NCI-H2107 treated with DMSO at 0.1 percent for 48 hours (cell line): ENCODE measurements at regions not wholly inside any gene's neighbourhood (a gene's known extent, or its start where the extent isn't known, plus 50 kb on each side); places are given as distances from the start of the nearest gene placed in this dataset.

Source experiments
- DNase-seq: peaks from one replicate; lab custom pipeline; 2025; ENCODE audit not compliant: unreplicated experiment; lab: John Stamatoyannopoulos, UW

GRCh38 chr21:28540514-28540913 lies 452.2 kb downstream of the LTN1 start:
- no peak for DNase-seq

- DNase-seq: no peak
Observed at GRCh38 chr21:28539623-28539988, 453.1 kb downstream of the LTN1 start.

- no peak for DNase-seq
Observed at GRCh38 chr21:28538987-28539622, 453.6 kb downstream of the LTN1 start.

- no peak for DNase-seq
Observed at GRCh38 chr21:28537371-28538079, 455.2 kb downstream of the LTN1 start.

DNA sequence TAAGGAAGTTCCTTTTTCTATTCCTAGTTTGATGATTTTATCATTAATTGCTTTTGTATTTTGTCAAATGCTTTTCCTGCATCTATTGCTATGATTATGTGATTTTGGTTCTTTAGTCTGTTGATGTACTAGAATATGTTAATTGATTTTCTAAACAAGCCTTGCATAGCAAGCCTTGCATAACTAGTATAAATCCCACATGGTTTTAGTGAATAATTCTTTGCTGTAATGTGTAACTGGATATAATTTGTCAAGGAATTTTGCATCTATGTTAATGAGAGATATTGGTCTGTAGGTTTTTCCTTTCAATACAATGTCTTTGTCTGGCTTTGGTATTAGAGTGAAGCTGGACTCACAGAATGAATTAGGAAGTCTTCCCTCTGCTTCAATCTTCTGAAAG lies 460.2 kb downstream of the LTN1 start:
- no peak for DNase-seq

DNA sequence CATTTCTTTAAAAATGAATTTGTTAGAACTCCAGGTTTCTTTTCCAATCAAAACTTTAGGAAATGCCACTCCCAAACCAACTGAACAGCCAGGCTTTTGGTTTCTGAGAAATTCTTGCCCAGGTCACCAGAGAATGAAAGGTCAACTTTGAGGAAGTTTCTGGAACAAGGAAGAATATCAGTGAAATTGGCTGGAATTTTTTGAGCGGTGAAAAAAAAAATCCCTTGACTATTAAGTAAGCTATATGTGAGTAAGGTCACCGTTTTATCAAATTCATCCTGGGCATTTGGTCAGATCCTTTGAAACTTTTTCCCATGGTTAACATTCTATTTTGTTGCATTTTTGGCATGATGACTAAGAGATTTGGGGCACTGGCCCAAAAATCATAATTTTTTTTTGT lies 469.3 kb downstream of the LTN1 start:
- DNase-seq: no peak

DNA sequence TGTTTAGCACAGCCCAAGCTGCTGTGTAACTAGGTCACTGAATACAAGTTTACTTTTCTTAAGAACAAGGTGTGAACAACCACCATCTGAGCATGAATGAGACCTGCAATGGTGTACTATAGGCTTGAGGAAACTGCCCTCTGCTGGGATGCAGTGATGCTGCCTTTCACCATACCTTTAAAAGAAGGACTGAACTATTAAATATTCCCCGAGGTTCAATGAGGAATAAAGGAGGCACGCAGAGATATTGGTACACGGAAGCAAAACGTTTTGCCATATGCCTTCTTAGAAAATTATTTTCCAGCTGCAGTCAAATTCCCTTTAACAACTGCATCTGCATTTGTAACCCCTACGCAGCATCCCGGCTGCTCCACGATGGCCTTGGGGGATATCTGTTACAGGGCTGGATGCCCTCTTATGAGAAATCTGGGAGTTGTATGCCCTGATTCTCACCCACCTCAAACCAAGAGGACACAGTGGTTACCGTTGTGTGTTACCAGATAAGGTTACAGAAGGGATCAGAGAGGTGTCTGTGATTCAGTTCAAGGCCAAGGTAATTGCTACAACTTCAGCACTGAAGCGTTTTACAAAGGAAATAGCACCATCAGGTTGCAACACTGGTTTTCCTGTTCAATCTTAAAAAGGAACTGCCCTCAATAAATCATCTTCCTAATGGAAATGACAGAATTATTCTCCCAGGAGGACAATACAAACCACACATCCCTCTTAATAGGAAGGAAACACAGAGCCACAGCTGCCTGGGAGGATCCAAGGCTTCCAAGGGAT lies 470.5 kb downstream of the LTN1 start:
- DNase-seq: no peak

DNA sequence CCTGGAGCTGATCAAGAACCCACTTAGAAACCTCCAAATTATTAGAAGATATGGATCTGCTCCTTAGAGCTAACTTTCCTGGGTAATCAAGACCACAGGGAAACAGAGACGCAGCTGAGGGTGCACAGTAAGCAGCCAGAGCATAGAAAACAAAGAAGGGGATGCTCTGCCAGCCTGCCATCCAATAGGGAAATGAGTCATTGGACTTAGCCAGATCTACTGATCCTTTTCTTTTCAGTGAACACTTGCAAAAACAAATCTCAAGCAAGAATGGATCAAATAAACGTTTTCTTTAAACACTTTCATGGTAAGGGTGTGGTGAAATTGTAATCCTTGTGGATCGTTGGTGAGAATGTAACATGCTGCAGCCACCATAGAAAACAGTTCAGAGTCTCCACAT lies 474.0 kb downstream of the LTN1 start:
- DNase-seq: no peak

GRCh38 chr21:28516991-28517592 lies 475.6 kb downstream of the LTN1 start:
- DNase-seq: peak; percentile 13

GRCh38 chr21:28516021-28516420 lies 476.7 kb downstream of the LTN1 start:
- no peak for DNase-seq

DNA sequence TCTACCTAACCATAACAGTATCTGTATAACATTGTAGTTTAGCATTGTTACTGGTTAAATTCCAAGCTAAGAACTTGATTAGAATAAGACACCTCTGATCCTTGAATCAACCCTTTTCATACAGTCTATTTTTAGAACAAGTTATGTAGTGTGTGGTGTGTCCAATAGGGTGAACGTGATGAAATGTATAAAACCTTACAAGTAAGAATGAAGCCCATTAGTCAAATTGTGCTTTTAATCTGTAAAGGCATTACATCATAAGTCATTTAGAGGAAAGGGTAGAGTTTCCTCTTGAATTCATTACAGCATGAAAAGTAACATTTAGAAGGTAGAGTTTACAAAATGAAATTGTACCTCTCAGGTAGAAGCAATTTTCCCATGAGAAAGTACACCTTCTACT lies 479.2 kb downstream of the LTN1 start:
- no peak for DNase-seq

GRCh38 chr21:28509031-28509430 lies 483.6 kb downstream of the LTN1 start:
- DNase-seq: no peak

DNA sequence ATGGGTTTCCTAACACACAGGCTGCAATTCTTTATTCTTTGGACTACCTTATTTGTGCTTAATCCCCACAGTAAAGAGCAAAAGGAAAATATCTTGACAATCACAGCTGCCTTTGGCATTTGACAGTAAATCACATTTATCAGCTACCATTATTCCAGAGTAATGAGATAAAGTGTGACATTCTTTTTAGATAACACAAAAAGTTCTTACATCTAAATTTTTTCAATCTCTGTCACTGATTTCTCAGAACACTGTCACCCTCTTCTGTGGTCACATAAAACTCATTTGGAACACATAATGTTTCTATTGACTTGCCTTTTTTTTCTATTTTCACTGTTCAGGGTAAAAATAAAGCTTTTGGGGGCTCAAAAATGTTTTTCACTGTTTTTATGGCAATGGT lies 484.6 kb downstream of the LTN1 start:
- no peak for DNase-seq

GRCh38 chr21:28496517-28496916 lies 496.2 kb downstream of the LTN1 start:
- DNase-seq: no peak

- DNase-seq: no peak
Observed at GRCh38 chr21:28492127-28492526, 500.6 kb downstream of the LTN1 start.

- no peak for DNase-seq
Observed at GRCh38 chr21:28489821-28490350, 502.8 kb downstream of the LTN1 start.

DNA sequence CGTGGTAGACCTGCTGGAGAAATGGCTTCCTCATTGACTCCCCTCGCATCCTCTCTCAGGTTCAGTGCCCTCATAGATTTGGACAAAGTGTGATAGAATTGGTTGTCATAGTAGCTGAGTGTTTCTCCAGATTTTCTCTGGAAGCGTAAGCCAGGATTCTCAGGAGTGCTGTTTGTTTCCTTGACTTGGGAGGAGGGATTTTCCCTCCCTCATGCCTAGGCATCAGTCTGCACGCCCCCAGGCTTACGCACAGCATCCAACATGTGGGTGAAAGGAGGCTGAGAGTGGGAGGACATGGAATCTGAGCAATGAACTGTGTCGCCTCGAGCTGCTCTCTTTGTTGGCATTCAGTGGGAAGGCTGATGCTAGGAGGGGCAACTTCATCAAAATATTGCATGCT lies 503.5 kb downstream of the LTN1 start:
- no peak for DNase-seq

GRCh38 chr21:28487455-28488070 lies 505.1 kb downstream of the LTN1 start:
- no peak for DNase-seq

DNA sequence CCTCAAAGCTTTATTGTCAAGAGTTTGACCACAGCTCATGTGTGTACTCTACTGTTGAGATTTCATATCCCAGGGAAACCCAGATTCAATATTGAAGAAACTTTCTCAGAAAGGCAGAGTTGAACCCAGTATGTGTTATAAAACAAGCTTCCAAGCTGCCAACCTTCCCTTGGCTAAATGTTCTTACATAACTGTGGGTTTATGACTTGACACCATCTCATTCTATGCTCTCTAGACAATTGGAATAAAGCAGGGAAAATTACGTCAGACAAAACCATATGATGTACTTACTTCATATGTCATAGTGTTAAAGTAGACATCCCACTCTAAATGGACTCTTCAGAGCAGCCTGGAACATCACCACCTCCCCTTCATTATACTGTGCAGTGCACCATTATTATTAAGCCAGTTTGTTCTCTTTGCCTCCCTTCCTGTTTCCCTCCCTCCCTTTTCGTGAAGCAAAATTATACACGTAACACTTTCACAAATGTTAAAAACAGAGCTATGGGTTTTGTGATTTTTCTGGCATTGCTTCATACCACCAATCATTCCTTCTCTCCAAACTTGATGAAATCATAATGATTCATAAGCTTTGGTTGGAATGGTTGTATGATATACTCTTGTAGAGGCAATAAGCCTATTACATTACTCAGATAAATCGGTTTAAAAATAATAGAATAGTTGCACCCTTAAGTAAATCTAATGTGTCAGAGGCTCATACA lies 507.2 kb downstream of the LTN1 start:
- DNase-seq: no peak

DNA sequence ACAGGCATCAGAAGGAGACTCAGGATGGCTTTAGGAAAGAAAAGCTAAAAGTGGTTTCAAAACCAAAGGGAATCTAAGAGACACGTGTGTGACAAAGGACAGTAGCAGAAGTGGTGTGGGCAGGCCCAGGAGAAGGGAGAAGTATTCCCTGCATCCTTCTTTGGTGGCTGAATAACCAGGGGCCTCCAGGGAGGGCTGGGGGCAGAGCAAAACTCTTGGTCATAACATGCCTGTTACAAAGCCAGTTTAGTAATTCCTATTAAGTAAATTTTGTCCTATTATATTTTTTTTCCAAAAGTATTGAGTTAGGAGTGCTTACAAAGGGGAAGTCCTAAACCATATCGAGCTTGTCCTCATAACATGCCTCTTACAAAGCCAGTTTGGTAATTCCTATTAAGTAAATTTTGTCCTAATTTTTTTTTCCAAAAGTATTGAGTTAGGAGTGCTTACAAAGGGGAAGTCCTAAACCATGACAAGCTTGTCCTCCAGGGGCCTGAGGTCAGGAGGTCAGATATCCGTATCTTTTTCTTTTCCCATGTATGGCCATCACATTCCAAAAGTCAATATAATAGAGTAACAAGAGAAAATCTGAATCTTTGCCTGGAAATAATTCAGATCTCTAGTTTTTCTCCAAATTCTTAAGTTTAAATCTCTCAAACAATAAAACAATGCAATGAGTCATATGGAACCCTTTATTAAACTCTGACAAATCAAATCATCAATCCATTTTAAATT lies 509.2 kb downstream of the LTN1 start:
- no peak for DNase-seq
